ENCODE measurements at regions not wholly inside any gene's neighbourhood (a gene's known extent, or its start where the extent isn't known, plus 50 kb on each side); places are given as distances from the start of the nearest gene placed in this dataset.

DNA sequence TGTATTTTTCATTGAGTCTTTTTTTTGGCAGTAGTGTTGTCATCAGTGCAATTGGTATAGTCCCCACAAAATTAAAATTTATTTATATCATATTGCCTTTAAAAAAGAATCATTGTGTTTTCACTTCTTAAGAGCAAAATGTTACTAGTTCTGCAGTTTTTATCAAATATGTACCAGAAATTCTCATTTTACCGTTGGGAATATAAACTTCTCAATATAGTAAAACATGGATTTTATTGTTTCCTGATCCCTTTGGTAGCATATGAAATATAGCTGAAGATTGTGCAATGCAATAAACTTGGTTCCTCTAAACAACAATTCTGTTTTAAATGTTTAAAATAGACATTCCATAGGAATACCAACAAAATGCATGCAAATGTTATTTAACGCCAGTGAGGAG lies 306.5 kb upstream of the PCDH20 start:
- TF ChIP-seq, protein P1, sequence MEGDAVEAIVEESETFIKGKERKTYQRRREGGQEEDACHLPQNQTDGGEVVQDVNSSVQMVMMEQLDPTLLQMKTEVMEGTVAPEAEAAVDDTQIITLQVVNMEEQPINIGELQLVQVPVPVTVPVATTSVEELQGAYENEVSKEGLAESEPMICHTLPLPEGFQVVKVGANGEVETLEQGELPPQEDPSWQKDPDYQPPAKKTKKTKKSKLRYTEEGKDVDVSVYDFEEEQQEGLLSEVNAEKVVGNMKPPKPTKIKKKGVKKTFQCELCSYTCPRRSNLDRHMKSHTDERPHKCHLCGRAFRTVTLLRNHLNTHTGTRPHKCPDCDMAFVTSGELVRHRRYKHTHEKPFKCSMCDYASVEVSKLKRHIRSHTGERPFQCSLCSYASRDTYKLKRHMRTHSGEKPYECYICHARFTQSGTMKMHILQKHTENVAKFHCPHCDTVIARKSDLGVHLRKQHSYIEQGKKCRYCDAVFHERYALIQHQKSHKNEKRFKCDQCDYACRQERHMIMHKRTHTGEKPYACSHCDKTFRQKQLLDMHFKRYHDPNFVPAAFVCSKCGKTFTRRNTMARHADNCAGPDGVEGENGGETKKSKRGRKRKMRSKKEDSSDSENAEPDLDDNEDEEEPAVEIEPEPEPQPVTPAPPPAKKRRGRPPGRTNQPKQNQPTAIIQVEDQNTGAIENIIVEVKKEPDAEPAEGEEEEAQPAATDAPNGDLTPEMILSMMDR (IDR thresholded peaks at IDR 0.05), result no peak
- no peaks in the 10 kb centered on the region for H3K27me3 Mint-ChIP-seq (ENCODE audit: unreplicated experiment)
- no peaks in the 10 kb centered on the region for H3K36me3 Mint-ChIP-seq (ENCODE audit: unreplicated experiment)
- no peak for DNase-seq (ENCODE audit: extremely low spot score, unreplicated experiment)
- H3K4me1 Mint-ChIP-seq (ENCODE audit: unreplicated experiment), result no peaks in the 10 kb centered on the region
- H3K9me3 Mint-ChIP-seq (ENCODE audit: unreplicated experiment), result no peaks in the 10 kb centered on the region
- no peak overlapping the region for H3K4me3 Mint-ChIP-seq (ENCODE audit: unreplicated experiment)
- no peak overlapping the region for H3K27ac Mint-ChIP-seq (ENCODE audit: unreplicated experiment)

DNA sequence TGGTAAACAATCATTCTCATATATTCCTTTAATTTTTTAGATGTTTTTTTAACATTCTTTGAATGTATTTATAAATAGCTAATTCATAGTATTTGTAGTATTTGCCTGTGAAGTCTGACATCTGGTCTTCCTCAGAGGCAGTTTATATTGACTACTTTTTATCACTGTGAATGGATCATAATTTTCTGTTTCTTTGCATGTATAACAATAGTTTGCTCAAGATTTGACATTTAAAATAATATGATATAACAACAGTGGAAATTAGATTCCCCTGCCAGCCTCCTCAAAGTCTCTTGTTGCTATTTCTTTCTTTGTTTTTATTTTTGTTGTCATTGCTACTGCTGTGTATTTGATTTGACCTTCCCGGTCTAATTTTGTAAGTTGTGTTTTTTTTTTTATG lies 297.0 kb upstream of the PCDH20 start:
- TF ChIP-seq, protein P1 (IDR thresholded peaks at IDR 0.05), result no peak
- Mint-ChIP-seq H3K4me3 (ENCODE audit: unreplicated experiment) (no peak overlapping the region), H3K9me3 (ENCODE audit: unreplicated experiment) (no peaks in the 10 kb centered on the region), H3K36me3 (ENCODE audit: unreplicated experiment) (no peaks in the 10 kb centered on the region), H3K27ac (ENCODE audit: unreplicated experiment) (no peak overlapping the region), H3K4me1 (ENCODE audit: unreplicated experiment) (no peaks in the 10 kb centered on the region), H3K27me3 (ENCODE audit: unreplicated experiment) (peaks cover 4% of the 10 kb centered on the region)
- DNase-seq (ENCODE audit: extremely low spot score, unreplicated experiment), result no peak

DNA sequence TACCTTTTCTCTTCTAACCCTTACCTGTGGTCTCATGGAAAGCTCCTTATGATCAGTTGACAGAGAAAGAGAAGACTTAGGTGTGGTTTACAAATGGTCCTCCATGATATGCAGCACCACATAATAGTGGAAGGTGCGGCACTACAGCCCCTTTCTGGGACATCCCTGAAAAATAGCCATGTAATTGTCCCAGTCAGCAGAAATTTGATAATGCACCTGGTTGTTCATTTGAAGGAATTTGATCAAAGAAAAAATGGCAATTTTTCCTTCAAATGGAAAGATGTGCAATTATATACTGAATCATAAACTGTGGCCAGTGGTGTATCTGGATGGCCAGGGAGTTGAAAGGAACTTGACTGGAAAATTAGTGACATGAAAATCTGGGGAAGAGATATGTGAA lies 293.6 kb upstream of the PCDH20 start:
- Mint-ChIP-seq H3K36me3 (ENCODE audit: unreplicated experiment) (no peaks in the 10 kb centered on the region), H3K27ac (ENCODE audit: unreplicated experiment) (no peak overlapping the region), H3K4me3 (ENCODE audit: unreplicated experiment) (no peak overlapping the region), H3K27me3 (ENCODE audit: unreplicated experiment) (peaks cover 4% of the 10 kb centered on the region), H3K4me1 (ENCODE audit: unreplicated experiment) (no peaks in the 10 kb centered on the region), H3K9me3 (ENCODE audit: unreplicated experiment) (peaks cover 19% of the 10 kb centered on the region)
- no peak for DNase-seq (ENCODE audit: extremely low spot score, unreplicated experiment)
- TF ChIP-seq, protein P1 (IDR thresholded peaks at IDR 0.05), result no peak

DNA sequence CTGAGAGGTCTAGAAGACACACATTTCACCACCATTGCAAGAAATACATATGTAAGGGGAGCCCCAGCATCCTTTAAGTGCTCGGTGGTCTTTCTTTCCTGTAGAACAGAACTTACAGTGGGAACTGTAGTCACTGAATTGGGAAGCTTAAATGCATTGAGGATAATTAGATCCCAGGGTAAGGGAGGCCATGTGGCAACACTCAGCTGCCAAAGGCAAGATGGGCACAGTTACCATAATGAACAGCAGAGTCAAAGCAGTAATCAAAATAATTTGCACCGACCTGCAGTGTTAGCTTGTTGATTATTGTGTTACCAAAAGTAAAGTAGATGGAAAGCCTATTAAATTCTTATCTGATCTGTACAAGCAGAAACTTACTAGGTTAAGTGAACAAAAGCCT lies 291.2 kb upstream of the PCDH20 start:
- no peak for DNase-seq (ENCODE audit: extremely low spot score, unreplicated experiment)
- Mint-ChIP-seq H3K27me3 (ENCODE audit: unreplicated experiment) (no peaks in the 10 kb centered on the region), H3K27ac (ENCODE audit: unreplicated experiment) (no peak overlapping the region), H3K4me1 (ENCODE audit: unreplicated experiment) (no peaks in the 10 kb centered on the region), H3K4me3 (ENCODE audit: unreplicated experiment) (no peak overlapping the region), H3K9me3 (ENCODE audit: unreplicated experiment) (peaks cover 25% of the 10 kb centered on the region), H3K36me3 (ENCODE audit: unreplicated experiment) (no peaks in the 10 kb centered on the region)
- TF ChIP-seq, protein P1 (IDR thresholded peaks at IDR 0.05), result no peak

DNA sequence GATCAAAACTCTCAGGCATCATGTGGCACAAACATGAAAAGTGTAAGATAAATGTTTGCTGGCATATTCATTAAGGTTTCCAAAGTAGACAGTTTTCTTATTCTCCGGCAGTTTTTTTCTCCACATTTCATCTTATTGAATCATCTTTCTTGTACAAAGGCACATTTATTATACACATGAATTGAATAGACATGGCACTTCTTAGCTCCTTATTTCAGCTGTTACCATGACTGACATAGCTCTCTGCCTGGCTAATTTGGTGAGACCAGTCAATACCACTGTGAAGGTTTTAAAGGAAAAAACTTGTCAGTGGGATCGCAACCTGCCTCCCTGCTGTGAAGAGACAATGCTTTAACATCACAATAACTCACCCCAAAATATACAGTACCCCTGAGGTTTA lies 285.0 kb upstream of the PCDH20 start:
- H3K4me3 Mint-ChIP-seq (ENCODE audit: unreplicated experiment), result no peak overlapping the region
- H3K4me1 Mint-ChIP-seq (ENCODE audit: unreplicated experiment), result no peaks in the 10 kb centered on the region
- H3K9me3 Mint-ChIP-seq (ENCODE audit: unreplicated experiment), result peaks cover 14% of the 10 kb centered on the region
- no peaks in the 10 kb centered on the region for H3K27me3 Mint-ChIP-seq (ENCODE audit: unreplicated experiment)
- TF ChIP-seq, protein P1 (IDR thresholded peaks at IDR 0.05), result no peak
- no peaks in the 10 kb centered on the region for H3K36me3 Mint-ChIP-seq (ENCODE audit: unreplicated experiment)
- H3K27ac Mint-ChIP-seq (ENCODE audit: unreplicated experiment), result no peak overlapping the region
- DNase-seq (ENCODE audit: extremely low spot score, unreplicated experiment), result no peak
